ENCODE measurements at regions not wholly inside any gene's neighbourhood (a gene's known extent, or its start where the extent isn't known, plus 50 kb on each side); places are given as distances from the start of the nearest gene placed in this dataset.

DNA sequence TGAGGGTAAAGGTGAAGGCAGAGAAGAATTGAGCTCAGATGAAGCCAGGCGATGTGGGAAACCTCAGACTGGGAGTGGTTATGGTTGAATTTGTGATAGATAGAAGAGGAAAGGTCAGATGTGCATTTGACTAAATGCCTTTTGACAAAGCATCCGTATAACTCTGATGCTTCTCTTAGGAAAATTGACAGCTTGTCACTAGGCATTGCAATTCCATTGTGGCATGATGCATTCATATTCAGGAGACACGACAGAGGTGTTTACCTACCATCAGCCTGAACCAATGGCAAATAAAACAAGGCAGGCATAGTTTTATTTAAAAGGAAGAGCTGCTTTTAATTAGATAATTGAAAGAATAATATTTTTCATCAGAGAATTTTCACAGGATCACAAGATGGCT, 325.1 kb upstream of the IGFBP7 start:
- TF ChIP-seq, protein P1, sequence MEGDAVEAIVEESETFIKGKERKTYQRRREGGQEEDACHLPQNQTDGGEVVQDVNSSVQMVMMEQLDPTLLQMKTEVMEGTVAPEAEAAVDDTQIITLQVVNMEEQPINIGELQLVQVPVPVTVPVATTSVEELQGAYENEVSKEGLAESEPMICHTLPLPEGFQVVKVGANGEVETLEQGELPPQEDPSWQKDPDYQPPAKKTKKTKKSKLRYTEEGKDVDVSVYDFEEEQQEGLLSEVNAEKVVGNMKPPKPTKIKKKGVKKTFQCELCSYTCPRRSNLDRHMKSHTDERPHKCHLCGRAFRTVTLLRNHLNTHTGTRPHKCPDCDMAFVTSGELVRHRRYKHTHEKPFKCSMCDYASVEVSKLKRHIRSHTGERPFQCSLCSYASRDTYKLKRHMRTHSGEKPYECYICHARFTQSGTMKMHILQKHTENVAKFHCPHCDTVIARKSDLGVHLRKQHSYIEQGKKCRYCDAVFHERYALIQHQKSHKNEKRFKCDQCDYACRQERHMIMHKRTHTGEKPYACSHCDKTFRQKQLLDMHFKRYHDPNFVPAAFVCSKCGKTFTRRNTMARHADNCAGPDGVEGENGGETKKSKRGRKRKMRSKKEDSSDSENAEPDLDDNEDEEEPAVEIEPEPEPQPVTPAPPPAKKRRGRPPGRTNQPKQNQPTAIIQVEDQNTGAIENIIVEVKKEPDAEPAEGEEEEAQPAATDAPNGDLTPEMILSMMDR (conservative IDR thresholded peaks at IDR 0.05; ENCODE audit: low read depth, low read length) = no peak
- no peak overlapping the region for H3K4me3 ChIP-seq (ENCODE audit: low read length)
- no peak for DNase-seq (ENCODE audit: low read depth)

DNA sequence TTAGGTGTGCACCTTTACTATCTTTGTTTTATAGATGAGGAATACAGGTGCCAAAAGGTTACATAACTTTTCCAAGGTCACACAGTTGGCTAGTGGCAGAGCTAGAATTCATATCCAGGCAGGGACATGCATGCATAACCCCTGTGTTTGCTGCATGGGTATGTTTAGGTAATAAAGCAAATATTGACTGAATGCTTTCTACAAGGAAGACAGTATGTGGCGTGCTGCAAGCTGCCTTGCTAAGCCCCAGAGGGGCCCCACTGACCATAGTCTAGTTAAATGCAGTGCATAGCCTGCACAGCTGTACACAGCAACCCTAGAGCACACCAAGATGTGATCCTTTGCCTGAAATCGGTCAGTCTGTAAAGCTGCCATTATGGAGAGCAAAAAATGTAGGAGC, 320.5 kb upstream of the IGFBP7 start:
- DNase-seq (ENCODE audit: low read depth) = no peak
- H3K4me3 ChIP-seq (ENCODE audit: low read length) = no peak overlapping the region

DNA sequence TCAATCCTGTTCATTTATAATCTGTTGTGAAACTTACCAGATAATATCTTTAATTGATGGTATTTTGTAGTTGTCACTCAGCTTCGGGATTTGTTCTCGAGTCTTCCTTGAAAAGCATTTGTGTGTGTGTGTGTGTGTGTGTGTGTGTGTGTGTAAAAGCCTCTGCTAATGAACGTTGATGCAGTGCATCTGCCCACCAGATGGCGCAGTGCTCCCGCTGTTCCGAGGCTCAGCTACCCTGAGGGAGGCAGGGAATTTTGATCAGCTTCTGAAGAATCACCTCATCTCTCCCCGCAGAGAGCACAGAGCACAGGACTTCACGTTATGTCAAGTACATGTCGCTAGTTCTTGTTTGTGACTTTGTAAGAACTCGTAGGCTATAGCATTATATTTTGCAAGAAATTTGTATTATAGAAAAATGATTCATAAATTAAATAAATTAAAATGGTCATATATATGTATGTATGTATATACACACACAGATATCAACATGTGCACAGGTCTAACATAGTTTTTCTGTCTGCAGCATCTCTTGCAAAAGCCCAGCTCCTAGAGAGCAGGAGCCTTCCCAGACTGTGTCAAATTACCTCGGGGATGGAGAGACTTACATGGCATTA, 316.7 kb upstream of the IGFBP7 start:
- TF ChIP-seq, protein P1 (conservative IDR thresholded peaks at IDR 0.05; ENCODE audit: low read depth, low read length) = peak; percentile 85
- DNase-seq (ENCODE audit: low read depth) = peak; percentile 53
- H3K4me3 ChIP-seq (ENCODE audit: low read length) = no peak overlapping the region

More for the DNA sequence above, 320.5 kb upstream of the IGFBP7 start:
- TF ChIP-seq, protein P1 (conservative IDR thresholded peaks at IDR 0.05; ENCODE audit: low read depth, low read length) = no peak

DNA sequence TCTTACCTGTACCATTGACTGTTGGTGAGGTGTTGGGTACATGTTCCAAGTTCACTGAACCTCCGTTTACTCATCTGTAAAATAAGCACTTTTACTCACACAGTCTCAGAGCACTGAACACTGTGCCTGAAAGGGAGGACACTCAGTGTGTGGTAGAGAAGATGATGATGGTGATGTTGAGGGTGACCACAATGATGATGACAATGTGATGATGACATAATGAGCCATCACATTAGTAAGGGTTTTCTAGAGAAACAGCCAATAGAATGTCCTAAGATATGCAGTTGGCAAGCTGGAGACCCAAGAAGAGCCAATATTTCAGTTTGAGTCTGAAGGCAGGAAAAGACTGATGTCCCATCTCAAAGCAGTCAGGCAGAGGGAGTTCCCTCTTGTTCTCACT, 315.4 kb upstream of the IGFBP7 start:
- no peak overlapping the region for H3K4me3 ChIP-seq (ENCODE audit: low read length)
- DNase-seq (ENCODE audit: low read depth) = no peak
- TF ChIP-seq, protein P1 (conservative IDR thresholded peaks at IDR 0.05; ENCODE audit: low read depth, low read length) = no peak

DNA sequence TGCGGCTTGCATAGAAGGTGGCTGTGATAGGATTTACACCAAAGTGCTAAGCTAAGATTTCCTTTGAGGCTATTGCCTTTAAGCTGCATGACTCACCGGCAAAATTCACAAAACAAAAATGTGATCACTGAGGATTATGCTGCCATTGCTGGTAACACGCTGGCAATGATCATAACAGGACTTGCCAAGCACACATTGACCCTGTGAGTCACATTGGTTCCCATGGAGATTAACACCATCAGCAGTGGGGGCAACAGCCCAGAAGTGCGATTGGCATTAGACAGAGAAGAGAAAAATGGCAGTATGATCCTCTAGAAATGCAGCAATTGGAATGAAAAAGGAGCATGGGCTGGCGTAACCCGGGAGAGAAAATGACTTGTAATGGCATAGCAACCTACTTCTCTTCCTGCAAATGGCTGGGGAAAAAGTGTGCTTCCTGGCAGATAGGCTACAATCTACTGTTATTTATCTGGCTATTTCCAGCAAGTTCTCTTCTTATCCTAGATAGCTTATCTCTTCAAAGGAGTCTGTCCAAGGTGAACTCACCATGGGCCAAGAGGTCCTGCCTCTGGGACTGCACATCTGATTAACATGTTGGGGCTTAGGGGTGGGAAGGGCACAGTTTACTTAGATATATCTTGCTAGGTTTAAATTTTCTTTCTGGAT, 314.2 kb upstream of the IGFBP7 start:
- no peak overlapping the region for H3K4me3 ChIP-seq (ENCODE audit: low read length)

DNA sequence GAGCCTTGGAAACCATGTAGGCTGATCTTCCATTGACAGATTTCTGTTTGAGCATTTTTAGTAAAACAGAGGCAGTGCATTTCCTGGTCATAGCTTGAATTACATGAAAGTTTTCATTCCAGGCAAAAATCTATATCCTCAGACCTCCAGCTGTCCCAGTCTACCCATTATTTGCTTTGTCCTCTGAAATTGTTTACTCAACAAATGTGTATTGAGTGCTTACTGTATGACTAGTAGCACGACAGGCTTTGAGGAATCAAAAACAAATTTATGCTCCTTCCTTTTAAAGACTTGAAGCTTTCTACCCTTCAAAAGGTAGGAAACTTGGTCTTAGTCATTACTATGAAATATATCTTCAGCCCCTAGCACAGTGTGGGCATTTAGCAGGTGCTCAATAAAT, 307.9 kb upstream of the IGFBP7 start:
- DNase-seq (ENCODE audit: low read depth) = no peak
- no peak overlapping the region for H3K4me3 ChIP-seq (ENCODE audit: low read length)
- TF ChIP-seq, protein P1 (conservative IDR thresholded peaks at IDR 0.05; ENCODE audit: low read depth, low read length) = no peak

More for the DNA sequence above, 314.2 kb upstream of the IGFBP7 start:
- TF ChIP-seq, protein P1 (conservative IDR thresholded peaks at IDR 0.05; ENCODE audit: low read depth, low read length) = no peak
- peak; percentile 100 for DNase-seq (ENCODE audit: low read depth)
